PC-3 (cell line): ENCODE measurements at regions not wholly inside any gene's neighbourhood (a gene's known extent, or its start where the extent isn't known, plus 50 kb on each side); places are given as distances from the start of the nearest gene placed in this dataset.

Experiments
- ATAC-seq: fragments of 200-7000 bp; cut with Tn5 transposase; 2 replicates; pipeline ENCODE4 v1.9.1; 2020; ENCODE audit warnings: mild to moderate bottlenecking, moderate library complexity
- BruUV-seq: library from RNA; stranded (reverse); fragments of 400-500 nt; replicated peaks from 2 replicates; lab custom pipeline; 2021; lab: Mats Ljungman, UMichigan
- CTCF ChIA-PET: fragments of 300-600 bp; sonication (Branson Sonifier 250); formaldehyde crosslinking; loops from one replicate; lab custom pipeline; 2022; ENCODE audit warnings: antibody characterized with exemption; lab: Charles Lee
- POLR2A ChIA-PET: fragments of 300-600 bp; sonication (Branson Sonifier 250); formaldehyde crosslinking; loops from one replicate; lab custom pipeline; 2022; ENCODE audit warnings: antibody characterized with exemption; ENCODE audit not compliant: unreplicated experiment; lab: Charles Lee
- DNase-seq: peaks from one replicate; pipeline ENCODE4 v3.0.0-alpha.2; 2015
- H2AFZ ChIP-seq: fragments of 300-600 bp; sonication (generic); 2 replicates; pipeline ENCODE4 v1.6.0; 2016; ENCODE audit warnings: antibody characterized with exemption, low read length
- H3F3A ChIP-seq: fragments of 300-600 bp; sonication (generic); one replicate; pipeline ENCODE4 v1.6.0; 2017; ENCODE audit warnings: antibody characterized with exemption, low read length, control low read depth, mild to moderate bottlenecking; ENCODE audit not compliant: unreplicated experiment
- H3K27ac ChIP-seq: fragments of 300-600 bp; sonication (generic); 2 replicates; pipeline ENCODE4 v1.5.1; 2016; ENCODE audit warnings: mild to moderate bottlenecking, low read length
- H3K27me3 ChIP-seq: fragments of 300-600 bp; sonication (generic); 2 replicates; pipeline ENCODE4 v1.6.1; 2016; ENCODE audit warnings: low read length, mixed read lengths
- H3K36me3 ChIP-seq: fragments of 300-600 bp; sonication (generic); 2 replicates; pipeline ENCODE4 v1.6.1; 2016; ENCODE audit warnings: low read depth, mixed run types, low read length, mixed read lengths
- H3K4me1 ChIP-seq: fragments of 300-600 bp; sonication (generic); 2 replicates; pipeline ENCODE4 v1.5.1; 2016; ENCODE audit warnings: low read length; ENCODE audit not compliant: insufficient read depth
- H3K4me2 ChIP-seq: fragments of 300-600 bp; sonication (generic); 2 replicates; pipeline ENCODE4 v1.6.0; 2016; ENCODE audit warnings: low read length
- H3K4me3 ChIP-seq: fragments of 300-600 bp; sonication (generic); 2 replicates; pipeline ENCODE4 v1.5.1; 2016; ENCODE audit warnings: mild to moderate bottlenecking, low read length, mixed read lengths
- H3K79me2 ChIP-seq: fragments of 300-600 bp; sonication (generic); 2 replicates; pipeline ENCODE4 v1.6.1; 2017; ENCODE audit warnings: low read length, mixed read lengths
- H3K9ac ChIP-seq: fragments of 300-600 bp; sonication (generic); 2 replicates; pipeline ENCODE4 v1.6.0; 2016; ENCODE audit warnings: mild to moderate bottlenecking, low read length
- H3K9me2 ChIP-seq: fragments of 300-600 bp; sonication (generic); replicated peaks from 2 replicates; pipeline ENCODE4 v1.6.1; 2016; ENCODE audit warnings: mixed run types, low read length, mixed read lengths
- H3K9me3 ChIP-seq: fragments of 300-600 bp; sonication (generic); 2 replicates; pipeline ENCODE4 v1.6.1; 2016; ENCODE audit warnings: low read length, mixed read lengths
- H4K20me1 ChIP-seq: fragments of 300-600 bp; sonication (generic); 2 replicates; pipeline ENCODE4 v1.6.1; 2016; ENCODE audit warnings: low read length, mixed read lengths
- EZH2 ChIP-seq: fragments of 300-600 bp; sonication (generic); IDR thresholded peaks from one replicate; pipeline ENCODE4 v1.6.1; 2017; ENCODE audit warnings: antibody characterized with exemption, mild to moderate bottlenecking, low read length; ENCODE audit not compliant: unreplicated experiment
- EZH2phosphoT487 ChIP-seq: fragments of 300-600 bp; sonication (generic); IDR thresholded peaks from 2 replicates; pipeline ENCODE4 v1.6.1; 2018; ENCODE audit warnings: mild to moderate bottlenecking, antibody characterized with exemption, low read length, borderline replicate concordance
- intact Hi-C: fragments of 100-400 bp; cut with micrococcal nuclease; formaldehyde crosslinking; loops from 2 replicates; pipeline ENCODE4 v1.9.0; 2023
- TF ChIP-seq, protein P1 (sequence below): fragments of 300-600 bp; sonication (generic); conservative IDR thresholded peaks from 2 replicates; pipeline ENCODE4 v1.5.1; 2017; ENCODE audit warnings: antibody characterized with exemption, low read depth, mild to moderate bottlenecking, low read length

DNA sequence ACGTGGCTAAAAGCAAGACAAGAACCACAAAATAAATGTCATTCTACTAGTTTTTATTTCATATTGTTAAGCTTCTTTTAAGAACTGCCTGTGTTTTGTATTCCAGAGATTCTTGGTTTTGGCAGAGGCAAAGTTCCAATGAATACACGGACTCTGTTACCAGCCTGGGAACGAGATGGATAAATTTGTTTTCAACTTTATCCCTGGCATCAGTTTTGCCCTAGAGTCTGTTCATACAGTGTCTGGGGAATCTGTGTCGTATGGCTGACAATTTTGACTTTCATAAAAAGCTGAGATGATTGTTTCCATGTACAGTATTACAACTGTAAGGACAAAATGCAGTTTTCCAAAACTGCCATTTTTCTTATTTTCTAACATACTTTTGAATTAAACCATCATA is 327.6 kb downstream of the TBC1D4 start:
- H3K79me2 ChIP-seq: no peaks in the 10 kb centered on the region
- H3K4me1 ChIP-seq: no peaks in the 10 kb centered on the region
- H3K4me3 ChIP-seq: no peak overlapping the region
- no peak overlapping the region for H3K9ac ChIP-seq
- CTCF ChIA-PET: no interaction called here
- H2AFZ ChIP-seq: no peak overlapping the region
- no TSS peak for BruUV-seq
- H3K9me3 ChIP-seq: no peaks in the 10 kb centered on the region
- POLR2A ChIA-PET: interaction anchor here (0.6 kb wide), 1 partner anchor 382 kb away, joined by 3 read pairs; no protein-coding TSS in a partner anchor
- no peak overlapping the region for H3K27ac ChIP-seq
- intact Hi-C loops: no loop called here
- TF ChIP-seq, protein P1, sequence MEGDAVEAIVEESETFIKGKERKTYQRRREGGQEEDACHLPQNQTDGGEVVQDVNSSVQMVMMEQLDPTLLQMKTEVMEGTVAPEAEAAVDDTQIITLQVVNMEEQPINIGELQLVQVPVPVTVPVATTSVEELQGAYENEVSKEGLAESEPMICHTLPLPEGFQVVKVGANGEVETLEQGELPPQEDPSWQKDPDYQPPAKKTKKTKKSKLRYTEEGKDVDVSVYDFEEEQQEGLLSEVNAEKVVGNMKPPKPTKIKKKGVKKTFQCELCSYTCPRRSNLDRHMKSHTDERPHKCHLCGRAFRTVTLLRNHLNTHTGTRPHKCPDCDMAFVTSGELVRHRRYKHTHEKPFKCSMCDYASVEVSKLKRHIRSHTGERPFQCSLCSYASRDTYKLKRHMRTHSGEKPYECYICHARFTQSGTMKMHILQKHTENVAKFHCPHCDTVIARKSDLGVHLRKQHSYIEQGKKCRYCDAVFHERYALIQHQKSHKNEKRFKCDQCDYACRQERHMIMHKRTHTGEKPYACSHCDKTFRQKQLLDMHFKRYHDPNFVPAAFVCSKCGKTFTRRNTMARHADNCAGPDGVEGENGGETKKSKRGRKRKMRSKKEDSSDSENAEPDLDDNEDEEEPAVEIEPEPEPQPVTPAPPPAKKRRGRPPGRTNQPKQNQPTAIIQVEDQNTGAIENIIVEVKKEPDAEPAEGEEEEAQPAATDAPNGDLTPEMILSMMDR: no peak
- TF ChIP-seq EZH2 (no peak), EZH2phosphoT487 (no peak)
- H3K36me3 ChIP-seq: no peaks in the 10 kb centered on the region
- no peaks in the 10 kb centered on the region for H3K9me2 ChIP-seq
- no peaks in the 10 kb centered on the region for H3F3A ChIP-seq
- H4K20me1 ChIP-seq: no peaks in the 10 kb centered on the region
- no peak overlapping the region for H3K4me2 ChIP-seq
- DNase-seq (no peak), ATAC-seq (no peak)
- H3K27me3 ChIP-seq: no peaks in the 10 kb centered on the region

DNA sequence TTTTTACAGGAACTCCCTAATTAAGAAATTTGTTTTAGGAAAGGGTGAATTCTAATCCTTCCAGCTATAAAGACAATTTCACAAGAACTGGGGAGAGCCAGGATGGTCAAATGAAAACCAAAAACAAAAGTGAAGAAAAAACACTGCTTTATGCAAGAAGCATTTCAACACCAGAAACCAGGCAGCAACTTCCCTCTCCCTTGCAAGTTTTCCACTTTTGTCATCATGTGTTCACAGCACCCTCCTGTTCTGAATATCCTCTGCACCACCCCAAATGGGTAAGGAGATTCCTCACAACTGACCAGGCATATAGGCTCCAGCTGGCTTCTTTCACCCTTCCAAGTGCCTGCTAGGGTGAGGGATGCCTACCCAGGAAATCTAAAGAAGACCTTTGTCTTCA is 328.1 kb downstream of the TBC1D4 start:
- TF ChIP-seq EZH2phosphoT487 (no peak), EZH2 (no peak)
- TF ChIP-seq, protein P1: no peak
- H3K4me3 ChIP-seq: no peak overlapping the region
- H3K27ac ChIP-seq: no peak overlapping the region
- intact Hi-C loops: no loop called here
- DNase-seq (no peak), ATAC-seq (no peak)
- BruUV-seq: no TSS peak
- H3K4me2 ChIP-seq: no peak overlapping the region
- no peak overlapping the region for H3K9ac ChIP-seq
- no peaks in the 10 kb centered on the region for H4K20me1 ChIP-seq
- H3K27me3 ChIP-seq: no peaks in the 10 kb centered on the region
- POLR2A ChIA-PET: interaction anchor here (0.6 kb wide), 1 partner anchor 382 kb away, joined by 3 read pairs; no protein-coding TSS in a partner anchor
- H3K9me3 ChIP-seq: no peaks in the 10 kb centered on the region
- H3F3A ChIP-seq: no peaks in the 10 kb centered on the region
- H3K9me2 ChIP-seq: no peaks in the 10 kb centered on the region
- H3K79me2 ChIP-seq: no peaks in the 10 kb centered on the region
- CTCF ChIA-PET: no interaction called here
- H2AFZ ChIP-seq: no peak overlapping the region
- H3K36me3 ChIP-seq: no peaks in the 10 kb centered on the region
- no peaks in the 10 kb centered on the region for H3K4me1 ChIP-seq

DNA sequence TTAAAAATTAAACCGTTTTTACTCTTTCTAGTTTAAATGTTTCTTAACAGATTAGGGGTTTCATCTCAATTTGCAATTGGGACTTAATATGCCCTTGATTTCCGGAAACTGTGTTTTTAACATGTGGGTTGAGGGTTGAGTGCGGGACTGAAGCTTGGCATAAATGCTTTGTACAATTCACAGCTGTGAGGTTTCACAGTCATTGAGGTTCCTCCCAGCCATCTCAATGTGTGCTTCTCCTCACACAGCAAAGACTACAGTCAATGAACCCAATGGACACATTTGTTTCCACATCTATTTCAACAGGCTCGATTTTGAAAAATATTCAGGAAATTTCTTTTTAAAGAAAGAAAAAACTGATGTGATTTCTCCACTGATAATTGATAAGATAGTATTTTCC is 328.6 kb downstream of the TBC1D4 start:
- BruUV-seq: no TSS peak
- H2AFZ ChIP-seq: no peak overlapping the region
- H3K36me3 ChIP-seq: no peaks in the 10 kb centered on the region
- intact Hi-C loops: no loop called here
- no peak for DNase-seq
- no peak for TF ChIP-seq EZH2
- TF ChIP-seq, protein P1: no peak
- TF ChIP-seq EZH2phosphoT487: no peak
- H3K9me3 ChIP-seq: no peaks in the 10 kb centered on the region
- H3K4me3 ChIP-seq: no peak overlapping the region
- no peaks in the 10 kb centered on the region for H3F3A ChIP-seq
- CTCF ChIA-PET: no interaction called here
- no peaks in the 10 kb centered on the region for H3K9me2 ChIP-seq
- H3K27me3 ChIP-seq: no peaks in the 10 kb centered on the region
- no peak overlapping the region for H3K9ac ChIP-seq
- POLR2A ChIA-PET: no interaction called here
- H3K27ac ChIP-seq: no peak overlapping the region
- no peaks in the 10 kb centered on the region for H4K20me1 ChIP-seq
- no peaks in the 10 kb centered on the region for H3K79me2 ChIP-seq
- H3K4me1 ChIP-seq: no peaks in the 10 kb centered on the region
- no peak for ATAC-seq
- no peak overlapping the region for H3K4me2 ChIP-seq
